ENCODE measurements at regions not wholly inside any gene's neighbourhood (a gene's known extent, or its start where the extent isn't known, plus 50 kb on each side); places are given as distances from the start of the nearest gene placed in this dataset.

- DNase-seq (ENCODE audit: low spot score) = no peak
These were observed 80.3 kb upstream of the KCNMB2 start for GRCh38 chr3:178455946-178456345.

GRCh38 chr3:178456621-178457285 lies 79.5 kb upstream of the KCNMB2 start:
- no peak for DNase-seq (ENCODE audit: low spot score)

- no peak for DNase-seq (ENCODE audit: low spot score)
These were observed 78.7 kb upstream of the KCNMB2 start for GRCh38 chr3:178457511-178457910.

GRCh38 chr3:178458313-178459037 lies 77.8 kb upstream of the KCNMB2 start:
- DNase-seq (ENCODE audit: low spot score) = no peak

- no peak for DNase-seq (ENCODE audit: low spot score)
These were observed 77.2 kb upstream of the KCNMB2 start for GRCh38 chr3:178459038-178459410.

- DNase-seq (ENCODE audit: low spot score) = no peak
These were observed 70.7 kb upstream of the KCNMB2 start for GRCh38 chr3:178465260-178466180.

- no peak for DNase-seq (ENCODE audit: low spot score)
These were observed 63.3 kb upstream of the KCNMB2 start for GRCh38 chr3:178472941-178473340.

- DNase-seq (ENCODE audit: low spot score) = no peak
These were observed 61.7 kb upstream of the KCNMB2 start for GRCh38 chr3:178474526-178474925.

GRCh38 chr3:178475062-178475461 lies 61.2 kb upstream of the KCNMB2 start:
- no peak for DNase-seq (ENCODE audit: low spot score)

- no peak for DNase-seq (ENCODE audit: low spot score)
These were observed 59.4 kb upstream of the KCNMB2 start for GRCh38 chr3:178476886-178477285.

- no peak for DNase-seq (ENCODE audit: low spot score)
These were observed 56.8 kb upstream of the KCNMB2 start for GRCh38 chr3:178479446-178479845.

GRCh38 chr3:178479860-178480259 lies 56.4 kb upstream of the KCNMB2 start:
- DNase-seq (ENCODE audit: low spot score) = no peak

GRCh38 chr3:178480274-178480673 lies 56.0 kb upstream of the KCNMB2 start:
- DNase-seq (ENCODE audit: low spot score) = no peak

- no peak for DNase-seq (ENCODE audit: low spot score)
These were observed 55.4 kb upstream of the KCNMB2 start for GRCh38 chr3:178480795-178481194.

- DNase-seq (ENCODE audit: low spot score) = no peak
These were observed 53.3 kb upstream of the KCNMB2 start for GRCh38 chr3:178482981-178483380.

- DNase-seq (ENCODE audit: low spot score) = no peak
These were observed 52.5 kb upstream of the KCNMB2 start for GRCh38 chr3:178483704-178484103.

GRCh38 chr3:178485756-178486155 lies 50.5 kb upstream of the KCNMB2 start:
- DNase-seq (ENCODE audit: low spot score) = no peak

Measured in HuH-7.5 (cell line).